ENCODE measurements at regions not wholly inside any gene's neighbourhood (a gene's known extent, or its start where the extent isn't known, plus 50 kb on each side); places are given as distances from the start of the nearest gene placed in this dataset.

DNA sequence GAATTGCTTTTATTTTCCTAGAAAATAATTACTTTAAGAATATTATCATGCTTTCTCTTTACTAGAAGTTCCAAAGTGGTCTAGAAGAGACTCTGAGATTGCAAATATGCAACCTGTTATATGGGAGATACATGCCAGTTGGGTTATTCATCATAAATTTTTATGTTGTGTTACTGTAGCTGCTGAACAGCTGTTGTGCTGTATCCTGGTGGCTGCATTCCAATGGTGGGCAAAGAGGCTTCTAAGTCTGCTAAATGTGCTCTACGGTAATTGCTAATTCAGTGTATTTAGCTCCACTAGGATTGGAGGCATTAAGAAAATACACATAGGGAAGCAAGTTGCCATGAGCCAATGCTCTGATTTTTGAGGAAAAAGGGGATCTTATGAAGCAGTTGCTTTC lies 409.0 kb downstream of the TUSC7 start:
- TF ChIP-seq, protein P1, sequence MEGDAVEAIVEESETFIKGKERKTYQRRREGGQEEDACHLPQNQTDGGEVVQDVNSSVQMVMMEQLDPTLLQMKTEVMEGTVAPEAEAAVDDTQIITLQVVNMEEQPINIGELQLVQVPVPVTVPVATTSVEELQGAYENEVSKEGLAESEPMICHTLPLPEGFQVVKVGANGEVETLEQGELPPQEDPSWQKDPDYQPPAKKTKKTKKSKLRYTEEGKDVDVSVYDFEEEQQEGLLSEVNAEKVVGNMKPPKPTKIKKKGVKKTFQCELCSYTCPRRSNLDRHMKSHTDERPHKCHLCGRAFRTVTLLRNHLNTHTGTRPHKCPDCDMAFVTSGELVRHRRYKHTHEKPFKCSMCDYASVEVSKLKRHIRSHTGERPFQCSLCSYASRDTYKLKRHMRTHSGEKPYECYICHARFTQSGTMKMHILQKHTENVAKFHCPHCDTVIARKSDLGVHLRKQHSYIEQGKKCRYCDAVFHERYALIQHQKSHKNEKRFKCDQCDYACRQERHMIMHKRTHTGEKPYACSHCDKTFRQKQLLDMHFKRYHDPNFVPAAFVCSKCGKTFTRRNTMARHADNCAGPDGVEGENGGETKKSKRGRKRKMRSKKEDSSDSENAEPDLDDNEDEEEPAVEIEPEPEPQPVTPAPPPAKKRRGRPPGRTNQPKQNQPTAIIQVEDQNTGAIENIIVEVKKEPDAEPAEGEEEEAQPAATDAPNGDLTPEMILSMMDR (IDR thresholded peaks at IDR 0.05 in 4 of 5, conservative IDR thresholded peaks at IDR 0.05 in 1 of 5) = no peak
- no peak for TF ChIP-seq POLR2A (IDR thresholded peaks at IDR 0.05)

Data from gastrocnemius medialis (tissue), 4 donors.